ENCODE measurements at regions not wholly inside any gene's neighbourhood (a gene's known extent, or its start where the extent isn't known, plus 50 kb on each side); places are given as distances from the start of the nearest gene placed in this dataset.

- TF ChIP-seq, protein P1, sequence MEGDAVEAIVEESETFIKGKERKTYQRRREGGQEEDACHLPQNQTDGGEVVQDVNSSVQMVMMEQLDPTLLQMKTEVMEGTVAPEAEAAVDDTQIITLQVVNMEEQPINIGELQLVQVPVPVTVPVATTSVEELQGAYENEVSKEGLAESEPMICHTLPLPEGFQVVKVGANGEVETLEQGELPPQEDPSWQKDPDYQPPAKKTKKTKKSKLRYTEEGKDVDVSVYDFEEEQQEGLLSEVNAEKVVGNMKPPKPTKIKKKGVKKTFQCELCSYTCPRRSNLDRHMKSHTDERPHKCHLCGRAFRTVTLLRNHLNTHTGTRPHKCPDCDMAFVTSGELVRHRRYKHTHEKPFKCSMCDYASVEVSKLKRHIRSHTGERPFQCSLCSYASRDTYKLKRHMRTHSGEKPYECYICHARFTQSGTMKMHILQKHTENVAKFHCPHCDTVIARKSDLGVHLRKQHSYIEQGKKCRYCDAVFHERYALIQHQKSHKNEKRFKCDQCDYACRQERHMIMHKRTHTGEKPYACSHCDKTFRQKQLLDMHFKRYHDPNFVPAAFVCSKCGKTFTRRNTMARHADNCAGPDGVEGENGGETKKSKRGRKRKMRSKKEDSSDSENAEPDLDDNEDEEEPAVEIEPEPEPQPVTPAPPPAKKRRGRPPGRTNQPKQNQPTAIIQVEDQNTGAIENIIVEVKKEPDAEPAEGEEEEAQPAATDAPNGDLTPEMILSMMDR (IDR thresholded peaks at IDR 0.05), result no peak
- TF ChIP-seq EP300 (IDR thresholded peaks at IDR 0.05) (no peak), POLR2A (IDR thresholded peaks at IDR 0.05) (no peak), POLR2AphosphoS5 (IDR thresholded peaks at IDR 0.05) (no peak)
Observed at GRCh38 chr2:88815697-88816096, 124.2 kb downstream of the RPIA start.
